RWPE1 (cell line): ENCODE measurements at regions not wholly inside any gene's neighbourhood (a gene's known extent, or its start where the extent isn't known, plus 50 kb on each side); places are given as distances from the start of the nearest gene placed in this dataset.

Experiments
- CTCF ChIA-PET: fragments of 350-600 bp; sonication (Branson Sonifier 250); formaldehyde crosslinking; extraction: SDS; loops from one replicate; lab custom pipeline; 2021; lab: Yijun Ruan, JAX
- POLR2A ChIA-PET: fragments of 400-600 bp; formaldehyde crosslinking; extraction: SDS; loops from one replicate; lab custom pipeline; 2020; ENCODE audit warnings: antibody characterized with exemption; ENCODE audit not compliant: low non-redundant PET; lab: Yijun Ruan, JAX
- DNase-seq: peaks from one replicate; pipeline ENCODE4 v3.0.0; 2012; ENCODE audit warnings: low spot score
- H3K27ac ChIP-seq: fragments of 450-650 bp; 2 replicates; pipeline ENCODE4 v1.5.1; 2017
- CTCF ChIP-seq: fragments of 450-650 bp; conservative IDR thresholded peaks from 2 replicates; pipeline ENCODE4 v1.5.1; 2017; ENCODE audit warnings: low read depth, mild to moderate bottlenecking

GRCh38 chr5:125197321-125197720, 450.9 kb upstream of the ZNF608 start:
- ChIA-PET CTCF (interaction anchor here (0.8 kb wide), 1 partner anchor 215 kb away, joined by 3 read pairs; no protein-coding TSS in a partner anchor), POLR2A (no interaction called here)
- TF ChIP-seq CTCF: no peak
- H3K27ac ChIP-seq: no peak overlapping the region
- no peak for DNase-seq

DNA sequence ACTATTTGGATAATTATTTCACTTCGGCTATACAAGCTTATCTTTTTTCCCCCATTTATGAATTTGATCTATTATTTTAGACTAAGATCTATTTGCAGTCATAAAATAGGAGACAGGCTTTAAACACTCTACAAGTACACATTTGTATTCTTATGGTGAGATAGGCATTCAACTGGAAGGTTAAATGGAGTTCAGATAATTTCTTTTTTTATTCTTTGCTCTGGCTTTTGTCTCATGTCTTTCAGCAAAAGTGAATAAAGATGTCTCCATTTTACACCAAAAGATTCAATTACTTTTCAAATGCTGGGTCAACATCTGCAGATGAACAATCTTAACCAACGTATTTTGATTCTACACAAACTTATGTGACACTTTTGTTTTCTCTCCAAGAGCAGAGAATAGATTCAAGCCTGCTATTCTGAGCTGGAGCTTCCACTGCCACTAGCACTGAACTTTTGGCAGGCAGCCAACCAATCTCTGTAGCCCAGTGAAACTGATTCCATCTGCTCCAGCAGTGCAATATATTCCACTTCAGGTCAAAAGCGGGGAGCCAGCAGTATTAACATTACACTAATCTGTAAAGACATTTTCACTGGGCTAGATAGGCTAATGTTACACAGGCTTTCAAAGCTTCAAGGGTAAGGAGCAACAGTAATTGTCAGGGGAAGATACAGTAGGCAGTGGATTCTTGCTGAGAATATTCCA, 452.0 kb upstream of the ZNF608 start:
- no peak for DNase-seq
- POLR2A ChIA-PET: no interaction called here
- no peak for TF ChIP-seq CTCF
- no peak overlapping the region for H3K27ac ChIP-seq
- CTCF ChIA-PET: no interaction called here

DNA sequence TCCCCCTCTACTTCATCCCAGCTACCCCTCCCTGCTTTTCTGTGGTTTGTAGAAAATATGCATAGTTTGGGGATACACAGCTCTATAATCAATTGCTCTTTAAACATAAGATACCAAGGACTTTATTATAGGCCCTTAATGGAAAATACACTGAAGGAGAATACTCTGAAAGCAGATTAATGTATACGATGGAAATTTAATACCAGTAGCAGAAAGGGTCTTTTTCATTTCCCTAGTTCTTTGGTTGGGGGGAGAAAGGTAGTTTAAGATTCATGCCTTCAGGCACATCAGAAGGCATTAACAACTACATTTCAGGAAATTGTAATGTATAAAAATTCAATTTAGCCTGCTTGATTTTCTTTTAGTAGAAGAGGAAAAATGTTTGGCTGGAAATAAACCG, 452.9 kb upstream of the ZNF608 start:
- no peak for TF ChIP-seq CTCF
- ChIA-PET CTCF (no interaction called here), POLR2A (no interaction called here)
- no peak overlapping the region for H3K27ac ChIP-seq
- DNase-seq: no peak

DNA sequence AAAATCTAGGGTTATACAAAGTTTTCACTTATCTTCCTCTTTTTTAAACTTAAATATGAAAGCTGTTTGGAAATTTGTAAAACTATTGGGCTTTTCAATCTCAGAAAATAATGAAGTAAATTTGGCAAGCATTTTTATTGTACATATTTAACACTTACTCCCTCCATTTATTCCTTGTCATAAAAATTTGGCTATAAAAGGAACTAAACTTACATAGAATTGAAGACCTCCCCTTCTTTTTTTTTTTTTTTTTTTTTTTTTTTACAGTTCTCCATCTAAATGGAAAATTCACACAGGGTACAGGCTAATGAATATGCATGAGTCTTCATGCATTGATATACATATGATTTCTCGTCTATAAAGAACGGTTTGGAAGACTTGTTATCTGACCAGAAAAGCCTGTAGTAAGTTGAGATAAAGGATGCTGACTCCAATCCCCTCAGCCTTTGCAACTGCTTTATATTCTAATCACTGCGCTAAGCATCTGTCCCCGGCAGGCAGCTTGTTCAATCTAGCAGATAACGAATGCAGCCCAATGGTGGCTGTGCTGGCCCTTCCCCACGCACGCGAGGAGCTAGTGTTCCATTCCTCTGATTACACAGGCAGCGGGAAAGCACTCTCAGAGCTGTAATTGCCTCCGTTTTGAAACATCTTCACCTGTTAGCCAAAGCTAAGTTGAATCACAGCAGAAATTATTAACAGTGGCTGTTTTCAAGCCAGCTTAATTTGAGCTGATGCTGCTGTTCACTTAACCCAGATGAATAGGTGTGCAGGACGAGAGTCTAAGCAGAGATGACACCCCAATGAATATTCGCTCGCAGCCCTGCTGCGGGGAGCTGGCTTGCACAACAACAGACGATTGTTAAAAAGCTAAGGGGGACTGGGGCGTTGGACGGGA, 453.8 kb upstream of the ZNF608 start:
- H3K27ac ChIP-seq: no peak overlapping the region
- no peak for TF ChIP-seq CTCF
- CTCF ChIA-PET: interaction anchor here (0.6 kb wide), 1 partner anchor 491 kb away, joined by 3 read pairs; no protein-coding TSS in a partner anchor
- POLR2A ChIA-PET: no interaction called here
- no peak for DNase-seq

GRCh38 chr5:125200866-125201373, 454.5 kb upstream of the ZNF608 start:
- no peak overlapping the region for H3K27ac ChIP-seq
- ChIA-PET CTCF (interaction anchor here (0.6 to 0.7 kb wide), 4 partner anchors 10 to 1490 kb away, joined by 3 to 4 read pairs (median 3); no protein-coding TSS in a partner anchor), POLR2A (no interaction called here)
- no peak for DNase-seq
- TF ChIP-seq CTCF: no peak

- CTCF ChIA-PET: interaction anchor here (0.7 kb wide), 3 partner anchors 11 to 1490 kb away, joined by 3 to 4 read pairs (median 3); no protein-coding TSS in a partner anchor
These were observed 455.1 kb upstream of the ZNF608 start for GRCh38 chr5:125201446-125202052.

More at GRCh38 chr5:125201446-125202052, 455.1 kb upstream of the ZNF608 start:
- no peak for TF ChIP-seq CTCF
- no peak for DNase-seq
- POLR2A ChIA-PET: no interaction called here
- H3K27ac ChIP-seq: no peak overlapping the region
